Breast epithelium (tissue), 3 donors: ENCODE measurements at regions not wholly inside any gene's neighbourhood (a gene's known extent, or its start where the extent isn't known, plus 50 kb on each side); places are given as distances from the start of the nearest gene placed in this dataset.
"Not testable (repeated sequence)": the region's sequence is repeated elsewhere in the genome, so short reads cannot be mapped to it uniquely, and the experiment has no call there.

Experiments used
- CTCF ChIP-seq, 3 donors: fragments of 450-650 bp; IDR thresholded peaks; one replicate each; pipeline ENCODE4 v1.5.1; 2016 to 2017; ENCODE audit warnings: antibody characterized with exemption in 3 of 3, mild to moderate bottlenecking in 3 of 3, moderate library complexity in 3 of 3
- POLR2A ChIP-seq: fragments of 450-650 bp; IDR thresholded peaks from one replicate; pipeline ENCODE4 v1.6.1; 2016; ENCODE audit warnings: antibody characterized with exemption, mild to moderate bottlenecking, moderate library complexity

- not testable (repeated sequence) for TF ChIP-seq CTCF (IDR thresholded peaks at IDR 0.05); POLR2A
Observed at GRCh38 chr2:23056846-23057245, 328.1 kb upstream of the KLHL29 start.
